ENCODE measurements at regions not wholly inside any gene's neighbourhood (a gene's known extent, or its start where the extent isn't known, plus 50 kb on each side); places are given as distances from the start of the nearest gene placed in this dataset.

- Histone ChIP-seq H3K4ac (ENCODE audit: low read depth, low read length) (no peak overlapping the region), H4K5ac (ENCODE audit: low read length) (no peak overlapping the region), H3K79me1 (ENCODE audit: low read length) (no peaks in the 10 kb centered on the region), H2BK15ac (replicated peaks; ENCODE audit: low read depth) (no peak overlapping the region), H3K18ac (ENCODE audit: low read length) (no peak overlapping the region), H3K4me3 (ENCODE audit: low read length) (no peak overlapping the region), H3K4me2 (ENCODE audit: low read length) (no peak overlapping the region), H2BK5ac (ENCODE audit: low read length) (no peak overlapping the region), H2AK5ac (ENCODE audit: low read length) (no peak overlapping the region), H3K27ac (ENCODE audit: low read depth, low read length) (no peak overlapping the region), H4K8ac (ENCODE audit: low read depth, low read length) (no peak overlapping the region), H3K4me1 (ENCODE audit: control insufficient read depth, low read depth, low read length) (no peaks in the 10 kb centered on the region), H3K23ac (ENCODE audit: low read length) (no peak overlapping the region), H2BK120ac (ENCODE audit: low read depth, low read length) (no peak overlapping the region), H3K36me3 (ENCODE audit: control insufficient read depth, insufficient read depth, low read length) (no peaks in the 10 kb centered on the region), H3K79me2 (ENCODE audit: control insufficient read depth, insufficient read depth, low read length) (no peaks in the 10 kb centered on the region), H3K56ac (ENCODE audit: low read length) (no peak overlapping the region), H3K9ac (ENCODE audit: low read length) (no peak overlapping the region), H3K27me3 (ENCODE audit: insufficient read depth, low read length, poor library complexity) (no peaks in the 10 kb centered on the region)
- no peak for DNase-seq
- WGBS (ENCODE audit: extremely low coverage, insufficient coverage, low lambda C conversion rate) = no CpG with 5 or more reads among the region's 1 CpG
These were observed 199.2 kb downstream of the KCNS3 start for GRCh38 chr2:18077704-18078103.

GRCh38 chr2:18077231-18077630 is 198.8 kb downstream of the KCNS3 start:
- Histone ChIP-seq H2AK5ac (ENCODE audit: low read length) (no peak overlapping the region), H2BK5ac (ENCODE audit: low read length) (no peak overlapping the region), H2BK120ac (ENCODE audit: low read depth, low read length) (no peak overlapping the region), H3K4me1 (ENCODE audit: control insufficient read depth, low read depth, low read length) (no peaks in the 10 kb centered on the region), H3K18ac (ENCODE audit: low read length) (no peak overlapping the region), H3K56ac (ENCODE audit: low read length) (no peak overlapping the region), H3K4ac (ENCODE audit: low read depth, low read length) (no peak overlapping the region), H3K4me3 (ENCODE audit: low read length) (no peak overlapping the region), H3K27ac (ENCODE audit: low read depth, low read length) (no peak overlapping the region), H3K27me3 (ENCODE audit: insufficient read depth, low read length, poor library complexity) (no peaks in the 10 kb centered on the region), H3K79me1 (ENCODE audit: low read length) (no peaks in the 10 kb centered on the region), H3K79me2 (ENCODE audit: control insufficient read depth, insufficient read depth, low read length) (no peaks in the 10 kb centered on the region), H3K36me3 (ENCODE audit: control insufficient read depth, insufficient read depth, low read length) (no peaks in the 10 kb centered on the region), H3K4me2 (ENCODE audit: low read length) (no peak overlapping the region), H3K9ac (ENCODE audit: low read length) (no peak overlapping the region), H4K5ac (ENCODE audit: low read length) (no peak overlapping the region), H3K23ac (ENCODE audit: low read length) (no peak overlapping the region), H4K8ac (ENCODE audit: low read depth, low read length) (no peak overlapping the region), H2BK15ac (replicated peaks; ENCODE audit: low read depth) (no peak overlapping the region)
- DNase-seq = no peak
- no CpG with 5 or more reads among the region's 1 CpG for WGBS (ENCODE audit: extremely low coverage, insufficient coverage, low lambda C conversion rate)

- no peak overlapping the region for H2AK5ac ChIP-seq (ENCODE audit: low read length)
- no peak overlapping the region for H3K18ac ChIP-seq (ENCODE audit: low read length)
- H3K56ac ChIP-seq (ENCODE audit: low read length) = no peak overlapping the region
- no peaks in the 10 kb centered on the region for H3K36me3 ChIP-seq (ENCODE audit: control insufficient read depth, insufficient read depth, low read length)
- no peak overlapping the region for H2BK15ac ChIP-seq (replicated peaks; ENCODE audit: low read depth)
- H3K79me2 ChIP-seq (ENCODE audit: control insufficient read depth, insufficient read depth, low read length) = no peaks in the 10 kb centered on the region
- H3K23ac ChIP-seq (ENCODE audit: low read length) = no peak overlapping the region
- no peak overlapping the region for H3K4ac ChIP-seq (ENCODE audit: low read depth, low read length)
- H3K4me3 ChIP-seq (ENCODE audit: low read length) = no peak overlapping the region
- no peaks in the 10 kb centered on the region for H3K27me3 ChIP-seq (ENCODE audit: insufficient read depth, low read length, poor library complexity)
- H2BK120ac ChIP-seq (ENCODE audit: low read depth, low read length) = no peak overlapping the region
- no peaks in the 10 kb centered on the region for H3K4me1 ChIP-seq (ENCODE audit: control insufficient read depth, low read depth, low read length)
- H2BK5ac ChIP-seq (ENCODE audit: low read length) = no peak overlapping the region
- H4K5ac ChIP-seq (ENCODE audit: low read length) = no peak overlapping the region
- H3K9ac ChIP-seq (ENCODE audit: low read length) = no peak overlapping the region
- H3K27ac ChIP-seq (ENCODE audit: low read depth, low read length) = no peak overlapping the region
- no peaks in the 10 kb centered on the region for H3K79me1 ChIP-seq (ENCODE audit: low read length)
- peak; percentile 16 for DNase-seq
- H3K4me2 ChIP-seq (ENCODE audit: low read length) = no peak overlapping the region
- H4K8ac ChIP-seq (ENCODE audit: low read depth, low read length) = no peak overlapping the region
- WGBS (ENCODE audit: extremely low coverage, insufficient coverage, low lambda C conversion rate) = no CpG with 5 or more reads among the region's 5 CpGs
These were observed 196.0 kb downstream of the KCNS3 start for GRCh38 chr2:18074476-18074875.

- Histone ChIP-seq H2BK15ac (replicated peaks; ENCODE audit: low read depth) (no peak overlapping the region), H3K23ac (ENCODE audit: low read length) (no peak overlapping the region), H3K36me3 (ENCODE audit: control insufficient read depth, insufficient read depth, low read length) (no peaks in the 10 kb centered on the region), H3K9ac (ENCODE audit: low read length) (no peak overlapping the region), H2AK5ac (ENCODE audit: low read length) (no peak overlapping the region), H4K8ac (ENCODE audit: low read depth, low read length) (no peak overlapping the region), H3K27ac (ENCODE audit: low read depth, low read length) (no peak overlapping the region), H3K27me3 (ENCODE audit: insufficient read depth, low read length, poor library complexity) (no peaks in the 10 kb centered on the region), H3K79me1 (ENCODE audit: low read length) (no peaks in the 10 kb centered on the region), H2BK120ac (ENCODE audit: low read depth, low read length) (no peak overlapping the region), H2BK5ac (ENCODE audit: low read length) (no peak overlapping the region), H3K18ac (ENCODE audit: low read length) (no peak overlapping the region), H3K4me2 (ENCODE audit: low read length) (no peak overlapping the region), H3K4me3 (ENCODE audit: low read length) (no peak overlapping the region), H3K56ac (ENCODE audit: low read length) (no peak overlapping the region), H3K79me2 (ENCODE audit: control insufficient read depth, insufficient read depth, low read length) (no peaks in the 10 kb centered on the region), H3K4me1 (ENCODE audit: control insufficient read depth, low read depth, low read length) (no peaks in the 10 kb centered on the region), H4K5ac (ENCODE audit: low read length) (no peak overlapping the region), H3K4ac (ENCODE audit: low read depth, low read length) (no peak overlapping the region)
- no peak for DNase-seq
- WGBS (ENCODE audit: extremely low coverage, insufficient coverage, low lambda C conversion rate) = no CpG with 5 or more reads among the region's 2 CpGs
These were observed 195.1 kb downstream of the KCNS3 start for GRCh38 chr2:18073601-18074000.

GRCh38 chr2:18067588-18068384 is 189.3 kb downstream of the KCNS3 start:
- Histone ChIP-seq H2BK5ac (ENCODE audit: low read length) (no peak overlapping the region), H3K4ac (ENCODE audit: low read depth, low read length) (peak overlapping the region; percentile 3), H3K4me2 (ENCODE audit: low read length) (no peak overlapping the region), H3K79me2 (ENCODE audit: control insufficient read depth, insufficient read depth, low read length) (no peaks in the 10 kb centered on the region), H3K79me1 (ENCODE audit: low read length) (no peaks in the 10 kb centered on the region), H3K4me1 (ENCODE audit: control insufficient read depth, low read depth, low read length) (no peaks in the 10 kb centered on the region), H3K9ac (ENCODE audit: low read length) (no peak overlapping the region), H3K56ac (ENCODE audit: low read length) (no peak overlapping the region), H4K5ac (ENCODE audit: low read length) (no peak overlapping the region), H2AK5ac (ENCODE audit: low read length) (no peak overlapping the region), H3K36me3 (ENCODE audit: control insufficient read depth, insufficient read depth, low read length) (no peaks in the 10 kb centered on the region), H2BK120ac (ENCODE audit: low read depth, low read length) (no peak overlapping the region), H3K23ac (ENCODE audit: low read length) (no peak overlapping the region), H4K8ac (ENCODE audit: low read depth, low read length) (no peak overlapping the region), H3K27ac (ENCODE audit: low read depth, low read length) (no peak overlapping the region), H3K18ac (ENCODE audit: low read length) (no peak overlapping the region), H2BK15ac (replicated peaks; ENCODE audit: low read depth) (no peak overlapping the region), H3K27me3 (ENCODE audit: insufficient read depth, low read length, poor library complexity) (no peaks in the 10 kb centered on the region), H3K4me3 (ENCODE audit: low read length) (no peak overlapping the region)
- DNase-seq = peak; percentile 43
- WGBS (ENCODE audit: extremely low coverage, insufficient coverage, low lambda C conversion rate) = no CpG with 5 or more reads among the region's 9 CpGs

- H3K79me2 ChIP-seq (ENCODE audit: control insufficient read depth, insufficient read depth, low read length) = no peaks in the 10 kb centered on the region
- H3K23ac ChIP-seq (ENCODE audit: low read length) = no peak overlapping the region
- WGBS (ENCODE audit: extremely low coverage, insufficient coverage, low lambda C conversion rate) = no CpG with 5 or more reads among the region's 2 CpGs
- no peaks in the 10 kb centered on the region for H3K4me1 ChIP-seq (ENCODE audit: control insufficient read depth, low read depth, low read length)
- H2BK120ac ChIP-seq (ENCODE audit: low read depth, low read length) = no peak overlapping the region
- no peak overlapping the region for H3K4me2 ChIP-seq (ENCODE audit: low read length)
- no peak overlapping the region for H3K4ac ChIP-seq (ENCODE audit: low read depth, low read length)
- no peaks in the 10 kb centered on the region for H3K27me3 ChIP-seq (ENCODE audit: insufficient read depth, low read length, poor library complexity)
- H4K8ac ChIP-seq (ENCODE audit: low read depth, low read length) = no peak overlapping the region
- H2AK5ac ChIP-seq (ENCODE audit: low read length) = no peak overlapping the region
- H3K27ac ChIP-seq (ENCODE audit: low read depth, low read length) = no peak overlapping the region
- H3K9ac ChIP-seq (ENCODE audit: low read length) = no peak overlapping the region
- H4K5ac ChIP-seq (ENCODE audit: low read length) = no peak overlapping the region
- H3K79me1 ChIP-seq (ENCODE audit: low read length) = no peaks in the 10 kb centered on the region
- H3K56ac ChIP-seq (ENCODE audit: low read length) = no peak overlapping the region
- H2BK15ac ChIP-seq (replicated peaks; ENCODE audit: low read depth) = no peak overlapping the region
- H2BK5ac ChIP-seq (ENCODE audit: low read length) = no peak overlapping the region
- no peaks in the 10 kb centered on the region for H3K36me3 ChIP-seq (ENCODE audit: control insufficient read depth, insufficient read depth, low read length)
- peak; percentile 62 for DNase-seq
- H3K4me3 ChIP-seq (ENCODE audit: low read length) = no peak overlapping the region
- H3K18ac ChIP-seq (ENCODE audit: low read length) = no peak overlapping the region
These were observed 188.4 kb downstream of the KCNS3 start for GRCh38 chr2:18066894-18067293.

Measured in mesendoderm (in vitro differentiated cells).